HG03280 (cell line): ENCODE measurements at regions not wholly inside any gene's neighbourhood (a gene's known extent, or its start where the extent isn't known, plus 50 kb on each side); places are given as distances from the start of the nearest gene placed in this dataset.
"Not testable (repeated sequence)": the region's sequence is repeated elsewhere in the genome, so short reads cannot be mapped to it uniquely, and the experiment has no call there.

Experiments used
- ATAC-seq: cut with Tn5 transposase; IDR thresholded peaks from one replicate; pipeline ENCODE4 v1.9.1; 2021; ENCODE audit warnings: mild to moderate bottlenecking, moderate library complexity; ENCODE audit not compliant: unreplicated experiment

DNA sequence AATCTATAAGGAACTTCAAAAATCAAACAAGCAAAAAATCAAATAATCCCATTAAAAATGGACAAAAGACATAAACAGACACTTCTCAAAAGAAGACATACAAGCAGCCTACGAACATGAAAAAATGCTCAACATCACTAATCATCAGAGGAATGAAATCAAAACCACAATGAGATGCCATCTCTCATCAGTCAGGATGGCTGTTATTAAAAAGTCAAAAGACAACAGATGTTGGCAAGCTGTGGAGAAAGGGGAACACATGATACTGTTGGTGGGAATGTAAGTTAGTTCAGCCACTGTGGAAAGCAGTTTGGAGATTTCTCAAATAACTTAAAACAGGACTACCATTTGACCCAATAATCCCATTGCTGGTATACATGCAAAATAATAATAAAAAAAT lies 226.4 kb downstream of the S1PR1 start:
- no peak for ATAC-seq

DNA sequence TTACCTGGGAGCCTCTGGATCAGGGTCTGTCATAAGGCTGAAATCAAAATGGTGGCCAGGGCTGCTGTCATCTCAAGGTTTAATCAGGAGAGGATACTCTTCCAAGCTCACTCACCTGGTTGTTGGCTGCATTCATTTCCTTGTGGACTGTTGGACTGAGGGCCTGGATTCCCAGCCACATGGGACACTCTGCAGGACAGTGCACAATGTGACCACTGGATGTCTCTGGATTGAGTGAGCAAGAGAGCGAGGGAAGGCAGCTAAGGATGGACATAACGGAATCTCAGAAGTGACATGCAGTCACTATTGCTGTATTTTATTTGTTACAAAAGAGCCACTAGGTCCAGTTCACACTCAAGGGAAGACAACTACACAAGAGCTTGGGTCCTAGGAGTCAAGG lies 229.1 kb downstream of the S1PR1 start:
- ATAC-seq: no peak

DNA sequence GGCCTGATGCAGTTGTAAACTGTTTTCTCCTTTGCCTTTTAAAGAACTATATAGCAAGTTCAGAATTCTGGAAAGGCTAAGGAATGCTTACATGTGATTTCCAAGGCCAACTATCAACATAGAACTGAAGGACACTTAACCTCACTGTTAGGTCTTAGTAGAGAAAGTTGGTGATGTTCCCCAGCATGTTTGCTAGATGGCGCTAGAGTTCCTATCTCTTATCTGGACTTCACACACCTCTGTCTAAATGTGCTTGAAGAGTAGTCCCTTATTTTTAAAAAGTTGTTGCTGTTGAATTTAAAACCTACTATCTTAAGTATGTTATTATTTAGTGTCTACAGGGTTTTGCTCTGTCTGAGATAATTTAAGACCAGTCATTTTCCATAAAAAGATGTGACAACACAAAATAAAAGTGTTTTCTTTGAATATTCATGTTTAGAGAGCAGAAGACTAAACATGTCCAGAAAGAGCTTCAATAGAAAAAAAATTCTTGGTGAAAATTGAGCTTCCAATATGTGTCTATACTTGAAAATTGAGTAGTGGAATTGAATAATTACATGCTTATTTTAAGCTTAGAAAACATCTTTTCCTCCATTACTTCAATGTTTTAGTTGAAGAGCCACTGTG lies 237.3 kb downstream of the S1PR1 start:
- no peak for ATAC-seq

DNA sequence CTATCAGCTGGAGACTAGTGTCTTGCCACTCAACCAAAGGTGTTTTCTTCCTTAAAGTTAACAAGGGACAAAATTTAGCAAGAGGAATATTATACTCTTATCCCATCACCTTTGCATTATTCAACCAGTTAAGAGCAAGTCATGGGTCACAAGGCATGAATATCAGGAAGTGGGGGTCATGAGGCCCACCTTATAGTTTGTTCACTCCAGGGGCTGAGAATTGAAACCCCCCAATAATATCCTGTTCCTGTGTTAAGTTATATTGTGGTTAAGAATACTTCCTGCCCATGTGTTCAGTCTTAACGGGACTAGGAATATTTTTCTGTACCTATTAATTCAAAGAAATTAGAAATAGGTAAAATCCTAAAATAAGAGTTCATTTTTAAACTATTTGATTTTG lies 239.7 kb downstream of the S1PR1 start:
- ATAC-seq: no peak

DNA sequence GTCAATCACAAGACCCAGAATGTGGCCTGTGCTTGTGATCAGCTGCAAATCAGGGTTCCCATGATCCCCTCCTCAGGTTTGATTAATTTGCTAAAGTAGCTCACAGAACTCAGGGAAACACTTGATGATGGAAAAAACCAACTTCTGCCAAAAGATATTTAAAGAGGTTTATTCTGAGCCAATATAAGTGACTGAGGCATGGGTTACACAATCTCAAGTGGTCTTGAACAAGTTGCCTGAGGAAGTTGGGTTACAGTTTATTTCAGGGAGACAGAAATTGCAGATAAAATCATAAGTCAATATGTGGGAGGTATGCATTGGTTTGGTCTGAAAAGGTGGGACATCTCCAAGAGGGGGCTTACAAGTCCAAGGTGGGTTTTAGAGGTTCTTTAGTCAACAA lies 243.1 kb downstream of the S1PR1 start:
- no peak for ATAC-seq

DNA sequence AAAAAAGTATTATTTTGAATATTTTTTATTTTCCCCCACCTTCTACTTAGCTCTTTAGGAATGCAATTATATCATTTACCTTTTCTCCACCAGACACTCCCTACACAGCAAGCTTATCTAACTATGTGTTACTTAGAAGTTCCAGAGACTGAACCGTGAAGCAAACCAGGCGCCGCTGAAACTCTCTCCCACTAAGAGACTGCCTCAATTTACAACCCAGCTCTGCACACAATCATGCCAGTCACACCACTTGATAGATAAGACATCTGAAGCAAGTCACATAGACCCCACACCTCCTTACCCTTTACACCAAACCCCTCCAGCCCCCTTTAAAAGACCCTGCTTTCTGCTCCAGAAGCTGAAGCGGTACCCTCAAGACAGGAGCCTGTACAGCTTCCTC lies 245.5 kb downstream of the S1PR1 start:
- ATAC-seq: no peak

DNA sequence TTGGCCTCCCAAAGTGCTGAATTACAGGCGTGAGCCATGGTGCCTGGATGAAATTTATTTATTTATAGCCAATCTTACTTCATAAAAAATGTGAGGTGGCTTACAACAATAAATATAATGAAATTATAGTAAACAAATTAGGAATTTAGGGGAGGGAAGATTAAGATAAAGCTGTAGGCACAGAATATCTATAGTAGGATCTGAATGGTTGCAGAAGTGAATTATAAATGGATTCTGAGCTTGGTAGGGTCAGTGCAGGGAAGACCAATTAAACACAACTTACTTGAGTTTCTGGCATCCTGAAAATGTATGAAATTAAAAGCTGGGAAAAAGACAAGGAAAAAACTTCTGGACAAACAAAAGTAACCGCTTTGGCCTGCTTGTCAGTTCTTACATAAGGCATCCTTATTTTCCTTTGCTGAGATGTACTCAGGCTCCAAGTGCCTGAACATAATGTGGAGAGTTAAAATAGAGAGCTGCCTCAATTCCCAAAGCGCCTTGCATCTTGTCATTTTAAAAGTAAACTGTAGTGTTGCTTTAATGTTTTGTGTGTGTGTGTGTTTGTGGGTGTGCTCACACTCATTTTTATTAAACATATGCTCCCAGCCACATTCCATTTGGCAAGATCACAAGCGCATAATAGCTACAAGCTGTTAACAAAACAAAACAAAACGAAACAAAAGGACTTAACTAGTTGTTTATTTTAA lies 247.3 kb downstream of the S1PR1 start:
- ATAC-seq: no peak

DNA sequence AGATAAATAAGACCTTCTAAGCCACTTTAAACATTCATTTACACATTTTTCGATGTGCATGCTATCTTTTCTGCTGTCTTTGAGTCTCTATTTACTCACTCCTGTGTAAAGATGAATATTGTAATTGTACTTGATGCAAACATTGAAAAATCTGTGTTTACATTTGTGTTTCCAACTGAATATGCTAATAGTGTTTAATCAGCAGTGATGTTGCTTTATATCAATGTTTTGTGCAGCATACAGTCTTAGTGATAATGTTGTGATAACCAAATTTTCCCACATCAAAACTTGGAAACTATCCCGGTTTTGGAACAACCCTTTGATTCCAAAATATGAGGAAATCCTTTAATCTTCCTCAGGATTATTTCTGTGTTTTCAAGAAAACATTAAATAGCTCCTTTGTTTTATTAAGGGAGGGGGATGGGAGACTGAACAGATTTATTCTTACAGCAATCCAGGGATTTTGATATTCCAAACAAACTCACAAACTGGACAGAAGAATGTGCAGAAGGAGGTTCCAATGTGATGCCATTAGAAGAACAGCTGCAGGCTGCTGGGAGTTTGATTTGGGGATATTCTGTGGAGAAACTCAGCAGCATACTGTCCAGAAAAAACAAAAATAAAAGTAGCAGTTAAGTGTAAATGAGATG lies 248.0 kb downstream of the S1PR1 start:
- ATAC-seq: no peak

DNA sequence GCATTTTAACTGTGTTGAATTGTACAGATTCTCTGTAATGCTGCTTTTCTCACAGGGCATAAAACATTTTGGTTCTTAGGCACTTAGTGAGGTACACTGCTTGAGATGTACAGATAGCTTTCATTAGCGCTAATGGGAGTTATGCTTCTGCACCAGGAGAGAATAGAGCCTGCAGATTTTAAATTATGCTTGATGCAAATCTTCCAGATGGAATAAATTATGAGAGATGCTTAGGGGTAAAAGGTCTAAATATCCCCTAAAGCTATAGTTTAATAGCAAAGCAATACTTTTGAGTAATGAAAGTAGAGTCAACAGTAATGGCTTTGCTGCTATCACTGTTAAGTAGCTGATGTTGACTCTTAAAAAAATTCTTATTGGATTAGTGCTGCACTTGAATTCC lies 248.9 kb downstream of the S1PR1 start:
- ATAC-seq: no peak

DNA sequence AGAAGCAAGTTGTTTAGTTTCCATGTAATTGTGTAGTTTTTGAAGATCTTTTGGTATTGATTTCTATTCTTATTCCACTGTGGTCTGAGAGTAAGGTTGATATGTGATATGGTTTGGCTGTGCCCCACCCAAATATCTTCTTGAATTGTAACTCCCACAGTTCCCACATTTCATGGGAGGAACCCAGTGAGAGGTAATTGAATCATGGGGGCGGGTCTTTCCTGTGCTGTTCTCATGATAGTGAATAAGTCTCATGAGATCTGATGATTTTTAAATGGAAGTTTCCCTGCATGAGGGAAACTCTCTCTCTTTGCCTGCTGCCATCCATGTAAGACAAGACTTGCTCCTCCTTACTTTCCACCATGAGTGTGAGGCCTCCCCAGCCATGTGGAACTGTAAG lies 255.3 kb downstream of the S1PR1 start:
- not testable (repeated sequence) for ATAC-seq

DNA sequence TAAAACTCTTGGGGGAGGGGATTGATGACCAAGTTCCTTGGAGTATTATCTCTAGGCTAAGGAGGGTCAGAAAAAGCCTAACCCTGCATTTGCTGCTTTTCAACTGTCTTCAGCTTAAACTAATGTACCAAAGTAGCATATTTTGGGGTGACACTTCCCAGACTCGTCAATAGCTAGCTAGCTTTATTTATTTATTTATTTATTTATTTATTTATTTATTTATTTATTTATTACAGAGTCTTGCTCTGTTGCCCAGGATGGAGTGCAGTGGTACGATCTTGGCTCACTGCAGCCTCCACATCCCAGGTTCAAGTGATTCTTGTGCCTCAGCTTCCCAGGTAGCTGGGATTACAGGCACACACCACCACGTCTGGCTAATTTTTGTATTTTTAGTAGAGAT lies 257.1 kb downstream of the S1PR1 start:
- not testable (repeated sequence) for ATAC-seq

DNA sequence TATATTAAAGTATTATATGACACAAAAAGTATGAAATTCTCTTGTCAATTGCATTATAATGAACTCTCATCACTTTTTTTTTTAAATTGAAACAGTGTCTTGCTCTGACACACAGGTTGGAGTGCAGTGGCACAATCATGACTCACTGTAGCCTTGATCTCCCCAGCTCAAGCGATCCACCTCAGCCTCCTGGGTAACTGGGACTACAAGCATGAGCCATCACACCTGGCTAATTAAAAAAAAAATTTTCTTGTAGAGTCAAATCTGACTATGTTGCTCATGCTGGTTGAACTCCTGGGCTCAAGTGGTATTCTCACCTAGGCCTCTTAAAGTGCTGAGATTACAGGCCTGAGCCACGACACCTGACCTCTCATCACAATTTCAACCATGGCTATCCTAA lies 259.3 kb downstream of the S1PR1 start:
- ATAC-seq: no peak

DNA sequence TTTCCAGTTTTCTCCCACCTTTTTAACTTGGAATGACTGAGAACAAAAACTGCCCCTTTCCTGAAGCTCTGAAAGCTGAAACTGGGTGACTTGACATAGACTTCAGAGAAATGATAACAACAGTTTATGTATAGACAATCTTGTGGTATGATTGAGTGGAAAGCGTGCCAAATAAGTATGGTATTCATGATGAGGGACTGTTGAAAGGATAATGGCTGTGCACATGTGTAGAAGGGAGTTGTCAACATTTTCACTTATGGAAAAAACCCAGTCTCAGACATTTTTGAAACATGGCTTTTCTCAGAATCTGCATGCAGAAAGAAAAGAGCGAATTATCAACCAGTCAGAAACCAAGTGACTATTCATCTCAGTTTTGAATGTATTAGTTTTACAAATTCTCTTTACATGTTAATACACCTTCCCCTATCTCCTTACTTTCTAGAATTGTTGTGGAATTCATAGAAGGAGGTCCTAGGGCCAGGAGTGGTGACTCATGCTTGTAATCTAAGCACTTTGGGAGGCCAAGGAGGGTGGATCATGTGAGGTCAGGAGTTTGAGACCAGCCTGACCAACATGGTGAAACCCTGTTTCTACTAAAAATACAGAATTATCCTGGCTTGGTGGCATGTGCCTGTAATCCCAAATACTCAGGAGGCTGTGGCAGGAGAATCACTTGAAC lies 261.2 kb downstream of the S1PR1 start:
- ATAC-seq: no peak

DNA sequence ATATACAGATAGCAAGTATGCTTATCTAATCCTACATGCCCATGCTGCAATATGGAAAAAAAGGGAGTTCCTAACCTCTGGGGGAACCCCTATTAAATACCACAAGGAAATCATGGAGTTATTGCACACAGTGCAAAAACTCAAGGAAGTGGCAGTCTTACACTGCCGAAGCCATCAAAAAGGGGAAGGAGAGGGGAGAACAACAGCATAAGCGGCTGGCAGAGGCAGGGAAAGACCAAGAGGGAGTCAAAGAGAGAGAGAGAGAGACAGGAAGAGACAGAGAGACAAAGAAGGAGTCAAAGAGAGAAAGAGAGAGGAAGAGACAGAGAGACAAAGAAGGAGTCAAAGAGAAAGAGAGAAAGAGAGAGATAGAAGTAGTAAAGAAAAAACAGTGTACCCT lies 267.3 kb downstream of the S1PR1 start:
- not testable (repeated sequence) for ATAC-seq

DNA sequence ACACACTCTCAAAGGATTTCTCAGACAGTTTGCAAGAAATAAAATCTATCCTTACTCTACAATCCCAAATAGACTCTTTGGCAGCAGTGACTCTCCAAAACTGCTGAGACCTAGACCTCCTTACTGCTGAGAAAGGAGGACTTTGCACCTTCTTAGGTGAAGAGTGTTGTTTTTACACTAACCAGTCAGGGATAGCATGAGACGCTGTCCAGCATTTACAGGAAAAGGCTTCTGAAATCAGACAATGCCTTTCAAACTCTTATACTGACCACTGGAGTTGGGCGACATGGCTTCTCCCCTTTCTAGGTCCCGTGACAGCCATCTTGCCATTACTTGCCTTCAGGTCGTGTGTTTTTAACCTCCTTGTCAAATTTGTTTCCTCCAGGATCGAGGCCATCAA lies 268.4 kb downstream of the S1PR1 start:
- ATAC-seq: not testable (repeated sequence)

DNA sequence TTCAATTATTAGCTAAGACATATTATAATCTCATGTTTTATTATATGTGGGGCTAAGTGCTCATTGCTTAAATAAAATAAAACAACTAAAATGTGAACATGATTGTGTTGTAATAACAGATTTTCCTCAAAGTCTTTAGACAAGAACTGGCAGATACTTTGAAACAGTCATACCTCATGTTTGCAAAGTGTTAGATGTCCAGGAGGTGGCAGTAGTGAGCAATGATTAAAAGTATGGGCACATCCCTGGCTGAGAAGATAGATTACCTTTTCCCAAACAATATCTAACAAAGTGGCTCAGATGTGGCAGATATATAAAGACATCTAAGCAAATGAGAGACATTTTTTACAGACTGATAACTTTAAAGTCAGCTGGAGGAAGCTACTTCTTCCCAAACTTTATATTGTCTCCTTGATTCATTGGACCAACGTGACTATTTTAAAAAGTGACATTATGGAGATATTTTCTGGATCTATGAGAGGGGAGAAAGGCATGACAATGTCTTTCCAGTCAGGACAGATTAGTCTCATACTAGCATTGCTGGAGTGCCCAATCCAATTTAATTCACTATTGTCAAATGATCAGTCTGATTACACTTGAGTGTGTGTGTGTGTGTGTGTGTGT lies 269.8 kb downstream of the S1PR1 start:
- ATAC-seq: peak; percentile 79

DNA sequence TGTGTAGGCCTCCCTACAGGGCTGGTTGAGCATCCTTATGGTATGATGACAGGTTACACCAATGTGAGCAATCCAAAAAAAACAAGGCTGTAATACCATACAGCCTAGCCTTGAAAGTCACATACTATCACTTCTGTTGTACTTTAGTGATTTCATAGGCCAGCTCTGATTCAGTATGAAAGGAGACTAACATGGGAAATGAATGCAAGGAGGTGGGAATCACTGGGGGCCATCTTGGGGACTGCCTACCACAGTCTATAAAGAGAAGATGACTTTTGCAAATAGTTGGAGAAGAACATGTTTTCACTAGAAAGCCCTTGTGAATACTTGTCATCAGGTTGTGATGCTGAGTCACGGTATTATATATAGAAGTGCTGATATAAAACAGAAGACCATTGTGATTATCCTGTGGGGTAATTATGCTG lies 270.7 kb downstream of the S1PR1 start:
- no peak for ATAC-seq

DNA sequence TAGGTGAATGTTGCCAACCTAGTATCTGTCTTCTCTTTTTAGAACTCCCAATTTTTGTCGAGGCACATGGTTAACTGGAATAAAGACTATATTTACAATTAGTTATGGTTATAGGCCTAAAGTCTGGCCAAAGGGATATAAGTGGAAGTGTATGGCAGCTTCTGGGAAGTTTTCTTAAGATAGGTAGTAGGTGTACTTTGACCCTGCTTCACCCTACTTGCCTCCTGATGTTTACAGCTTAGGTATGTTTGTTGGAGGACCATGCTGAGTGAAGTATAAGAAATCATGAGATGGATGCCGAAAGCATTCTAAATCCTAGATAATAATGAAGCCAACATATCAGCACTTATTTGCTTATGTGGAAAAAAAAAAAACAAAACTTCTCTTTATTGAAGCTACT lies 272.1 kb downstream of the S1PR1 start:
- ATAC-seq: no peak

DNA sequence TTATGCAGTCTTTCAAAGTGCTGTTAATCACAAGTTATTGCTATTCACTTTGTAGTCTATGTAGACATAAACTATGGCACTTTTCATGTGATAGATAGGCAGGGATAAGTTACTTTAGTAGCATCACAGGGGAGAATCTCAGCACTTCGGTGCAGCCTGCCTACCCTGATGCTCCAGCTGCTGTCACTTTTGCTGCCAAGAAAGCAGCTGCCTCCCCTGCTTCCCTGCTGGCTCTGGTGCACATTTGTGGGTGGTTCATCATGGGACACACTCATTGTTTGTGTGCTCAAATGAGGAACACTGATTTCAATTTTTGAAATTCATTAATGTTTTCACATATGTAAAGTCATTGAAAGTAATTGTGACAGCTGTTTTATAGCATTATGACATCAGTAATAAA lies 272.6 kb downstream of the S1PR1 start:
- no peak for ATAC-seq

DNA sequence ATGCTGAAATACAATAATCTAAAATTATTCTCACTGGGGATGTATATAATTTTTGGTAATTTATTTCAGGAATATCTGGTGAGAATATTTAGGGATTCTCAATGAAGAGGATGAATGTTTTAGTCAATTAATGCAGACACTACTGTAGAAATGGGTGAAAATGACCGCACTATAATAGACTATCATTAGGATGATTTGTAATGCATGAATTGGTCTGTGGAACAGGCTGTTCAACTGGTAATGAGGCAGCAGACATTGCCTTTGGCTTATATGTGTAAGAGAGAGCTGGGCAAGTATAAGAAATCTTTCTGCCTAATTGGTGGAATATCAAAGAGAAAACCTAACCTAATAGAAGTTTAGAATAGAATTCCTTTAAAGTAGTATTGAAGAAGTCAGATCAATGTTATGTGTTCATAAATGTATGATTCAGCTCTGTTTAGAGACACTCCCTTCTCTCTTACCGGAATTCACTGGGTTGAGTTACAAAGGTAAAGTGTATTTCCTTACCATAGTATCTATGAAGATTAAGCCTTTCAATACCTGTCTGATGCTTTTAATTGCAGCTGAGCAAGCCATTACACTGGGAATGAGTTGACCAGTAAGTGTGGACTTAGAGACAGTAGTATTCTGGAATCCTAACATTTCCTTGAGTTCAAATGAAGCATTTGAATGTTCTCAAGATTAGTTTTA lies 274.5 kb downstream of the S1PR1 start:
- no peak for ATAC-seq

DNA sequence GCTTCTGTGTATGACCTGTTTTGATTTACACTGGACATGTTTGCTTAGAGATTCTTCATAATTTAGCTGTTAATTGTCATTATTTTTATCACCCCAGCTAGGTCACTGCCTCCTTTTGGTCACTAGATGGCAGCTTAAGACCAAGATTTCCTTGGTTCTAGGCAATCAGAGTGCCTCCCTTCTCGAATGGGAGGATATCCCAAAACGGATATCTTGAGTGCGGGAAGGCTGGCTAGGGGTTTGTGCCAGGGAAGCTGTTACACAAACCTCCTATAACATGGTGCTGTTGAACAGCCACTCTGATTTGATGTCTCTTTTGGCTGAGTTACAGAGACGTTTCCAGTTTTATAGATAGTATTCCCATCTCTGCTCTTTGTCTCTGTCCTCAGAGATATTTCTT lies 283.5 kb downstream of the S1PR1 start:
- ATAC-seq: peak; percentile 85
